Sigmoid colon (tissue), 6 donors: ENCODE measurements at regions not wholly inside any gene's neighbourhood (a gene's known extent, or its start where the extent isn't known, plus 50 kb on each side); places are given as distances from the start of the nearest gene placed in this dataset.
A peak's percentile ranks its signal among the peaks of the same experiment; 100 is the strongest.

Experiments
- DNase-seq: peaks from one replicate; pipeline ENCODE4 v3.0.0-alpha.2; 2019
- H3K27ac ChIP-seq, 4 donors: fragments of 200-600 bp; sonication (generic); one replicate each; pipeline ENCODE4 v1.5.1; 2016 to 2019; ENCODE audit warnings: mild to moderate bottlenecking in 1 of 4
- H3K27me3 ChIP-seq, 3 donors: fragments of 200-600 bp; sonication (generic); one replicate each; pipeline ENCODE4 v1.5.1; 2019; ENCODE audit warnings: mild to moderate bottlenecking in 1 of 3
- H3K36me3 ChIP-seq, 4 donors: fragments of 200-600 bp; sonication (generic); one replicate each; pipeline ENCODE4 v1.5.1; 2016 to 2019
- H3K4me1 ChIP-seq, 4 donors: fragments of 200-600 bp; sonication (generic); one replicate each; pipeline ENCODE4 v1.5.1; 2017 to 2019
- H3K4me3 ChIP-seq, 4 donors: fragments of 200-600 bp; sonication (generic); one replicate each; pipeline ENCODE4 v1.5.1; 2017 to 2019; ENCODE audit warnings: mild to moderate bottlenecking in 2 of 4, moderate library complexity in 1 of 4
- H3K9me3 ChIP-seq, 4 donors: fragments of 200-600 bp in 3 of 4; sonication (generic) in 3 of 4; one replicate each; pipeline versions ENCODE4 v1.5.1 to v1.6.1; 2013 to 2019
- CTCF ChIP-seq, 4 experiments: fragments of 450-650 bp in 3 of 4; fragments of 200-600 bp in 1 of 4; IDR thresholded peaks; one replicate each; pipeline ENCODE4 v1.5.1; 2016 to 2019; ENCODE audit warnings: antibody characterized with exemption in 4 of 4, mild to moderate bottlenecking in 3 of 4, moderate library complexity in 2 of 4
- EP300 ChIP-seq, 4 donors: sonication (generic); formaldehyde crosslinking; IDR thresholded peaks; one replicate each; pipeline ENCODE4 v1.6.1; 2017; ENCODE audit warnings: antibody characterized with exemption in 4 of 4
- POLR2A ChIP-seq, 2 donors: fragments of 450-650 bp; IDR thresholded peaks; one replicate each; pipeline ENCODE4 v1.6.1; 2016; ENCODE audit warnings: antibody characterized with exemption in 2 of 2, mild to moderate bottlenecking in 2 of 2, moderate library complexity in 2 of 2
- POLR2AphosphoS5 ChIP-seq, 4 donors: sonication (generic); formaldehyde crosslinking; IDR thresholded peaks; one replicate each; pipeline ENCODE4 v1.6.1; 2017; ENCODE audit warnings: antibody characterized with exemption in 4 of 4
- WGBS, 2 donors: extraction: QIAGEN DNeasy Blood & Tissue Kit; methylation state at CpG; one replicate each; pipeline ENCODE4 v1.1.7; 2013; 5-methylcytosine and 5-hydroxymethylcytosine counted together
- intact Hi-C: fragments of 100-400 bp; cut with DNase I; formaldehyde crosslinking; loops from one replicate; pipeline ENCODE4 v1.15.1; 2023
- donor health status: healthy with polysubstance abuse.
- donor health status: healthy.

GRCh38 chr3:66706890-66707289 lies 206.1 kb upstream of the LRIG1 start:
- TF ChIP-seq POLR2AphosphoS5 (IDR thresholded peaks at IDR 0.05) (no peak), EP300 (IDR thresholded peaks at IDR 0.05) (no peak), CTCF (IDR thresholded peaks at IDR 0.05) (no peak), POLR2A (IDR thresholded peaks at IDR 0.05) (no peak)
- peak overlapping the region in 3 of 4 donors; percentile 53 to 83 (median 80) for H3K27ac ChIP-seq
- no peaks in the 10 kb centered on the region for H3K9me3 ChIP-seq
- H3K4me3 ChIP-seq = no peak overlapping the region
- no peaks in the 10 kb centered on the region for H3K36me3 ChIP-seq
- intact Hi-C loops = loop anchor here (5.0 kb wide), 1 partner anchor 290 kb away; no protein-coding TSS in a partner anchor
- peaks cover 0 to 62% (median 52%) of the 10 kb centered on the region in 4 donors for H3K4me1 ChIP-seq
- H3K27me3 ChIP-seq = no peaks in the 10 kb centered on the region
- DNase-seq = no peak
- 94% methylated on average over 3 of the region's 3 CpGs for WGBS, 2 donors

- no peak overlapping the region for H3K4me3 ChIP-seq
- no peaks in the 10 kb centered on the region for H3K9me3 ChIP-seq
- intact Hi-C loops = loop anchor here (5.0 kb wide), 1 partner anchor 292 kb away; no protein-coding TSS in a partner anchor
- peak overlapping the region in 3 of 4 donors; percentile 66 to 76 (median 69) for H3K27ac ChIP-seq
- H3K27me3 ChIP-seq = no peaks in the 10 kb centered on the region
- no peaks in the 10 kb centered on the region for H3K36me3 ChIP-seq
- TF ChIP-seq EP300 (IDR thresholded peaks at IDR 0.05) (peak; percentile 21 to 92 (median 68)), POLR2AphosphoS5 (IDR thresholded peaks at IDR 0.05) (peak; percentile 89 to 99 (median 96)), CTCF (IDR thresholded peaks at IDR 0.05) (no peak)
- 53 to 82% methylated on average over 3 of the region's 3 CpGs for WGBS, 2 donors
- H3K4me1 ChIP-seq = peaks cover 0 to 40% (median 32%) of the 10 kb centered on the region in 4 donors
- DNase-seq = peak; percentile 90
These were observed 208.7 kb upstream of the LRIG1 start for GRCh38 chr3:66709532-66709931.

- DNase-seq = no peak
- no peaks in the 10 kb centered on the region for H3K27me3 ChIP-seq
- no peaks in the 10 kb centered on the region for H3K36me3 ChIP-seq
- no peak overlapping the region for H3K4me3 ChIP-seq
- H3K9me3 ChIP-seq = no peaks in the 10 kb centered on the region
- 13 to 53% methylated on average over 4 of the region's 4 CpGs for WGBS, 2 donors
- H3K27ac ChIP-seq = no peak overlapping the region
- intact Hi-C loops = no loop called here
- TF ChIP-seq POLR2A (IDR thresholded peaks at IDR 0.05) (no peak), EP300 (IDR thresholded peaks at IDR 0.05) (no peak), CTCF (IDR thresholded peaks at IDR 0.05) (no peak), POLR2AphosphoS5 (IDR thresholded peaks at IDR 0.05) (no peak)
- peaks cover 0 to 25% (median 17%) of the 10 kb centered on the region in 4 donors for H3K4me1 ChIP-seq
These were observed 211.4 kb upstream of the LRIG1 start for GRCh38 chr3:66712210-66712609.

- no peak for TF ChIP-seq POLR2A (IDR thresholded peaks at IDR 0.05)
- no peak for TF ChIP-seq POLR2AphosphoS5 (IDR thresholded peaks at IDR 0.05)
- TF ChIP-seq CTCF (IDR thresholded peaks at IDR 0.05) = no peak
- no peak for TF ChIP-seq EP300 (IDR thresholded peaks at IDR 0.05)
- no peak for DNase-seq
- 46 to 95% methylated on average over 2 of the region's 2 CpGs for WGBS, 2 donors
- Histone ChIP-seq H3K27ac (no peak overlapping the region), H3K27me3 (no peaks in the 10 kb centered on the region), H3K4me3 (no peak overlapping the region), H3K4me1 (peaks cover 0 to 16% (median 12%) of the 10 kb centered on the region in 4 donors), H3K36me3 (no peaks in the 10 kb centered on the region), H3K9me3 (no peaks in the 10 kb centered on the region)
- intact Hi-C loops = no loop called here
These were observed 213.1 kb upstream of the LRIG1 start for GRCh38 chr3:66713921-66714320.

GRCh38 chr3:66715806-66716205 lies 215.0 kb upstream of the LRIG1 start:
- H3K4me3 ChIP-seq = no peak overlapping the region
- no peak for TF ChIP-seq POLR2AphosphoS5 (IDR thresholded peaks at IDR 0.05)
- TF ChIP-seq CTCF (IDR thresholded peaks at IDR 0.05) = no peak
- no peak for TF ChIP-seq POLR2A (IDR thresholded peaks at IDR 0.05)
- TF ChIP-seq EP300 (IDR thresholded peaks at IDR 0.05) = no peak
- no peaks in the 10 kb centered on the region for H3K9me3 ChIP-seq
- no peak overlapping the region for H3K27ac ChIP-seq
- no peak for DNase-seq
- WGBS, 2 donors = 75 to 85% methylated on average over 2 of the region's 2 CpGs
- H3K27me3 ChIP-seq = no peaks in the 10 kb centered on the region
- intact Hi-C loops = no loop called here
- peaks cover 0 to 18% (median 8%) of the 10 kb centered on the region in 4 donors for H3K4me1 ChIP-seq
- no peaks in the 10 kb centered on the region for H3K36me3 ChIP-seq
